GM23338 (cell line): ENCODE measurements at regions not wholly inside any gene's neighbourhood (a gene's known extent, or its start where the extent isn't known, plus 50 kb on each side); places are given as distances from the start of the nearest gene placed in this dataset.

Source experiments
- CREB1 ChIP-seq: fragments of 250-450 bp; sonication (Bioruptor Pico); IDR thresholded peaks from 2 replicates; pipeline ENCODE4 v1.5.0; 2020; ENCODE audit warnings: low read depth, mild to moderate bottlenecking, moderate library complexity
- EZH2 ChIP-seq: fragments of 200-600 bp; sonication (generic); IDR thresholded peaks from one replicate; pipeline ENCODE4 v1.8.0; 2017; ENCODE audit warnings: antibody characterized with exemption, mild to moderate bottlenecking, low read depth; ENCODE audit not compliant: unreplicated experiment
- EZH2phosphoT487 ChIP-seq: fragments of 200-600 bp; sonication (generic); IDR thresholded peaks from one replicate; pipeline ENCODE4 v1.8.1; 2018; ENCODE audit warnings: antibody characterized with exemption; ENCODE audit not compliant: unreplicated experiment
- JUNB ChIP-seq: IDR thresholded peaks from one replicate; pipeline ENCODE4 v1.6.1; 2016; ENCODE audit warnings: antibody characterized with exemption; ENCODE audit not compliant: unreplicated experiment
- NANOG ChIP-seq: IDR thresholded peaks from 2 replicates; pipeline ENCODE4 v1.6.1; 2016; ENCODE audit warnings: antibody characterized with exemption, borderline replicate concordance
- POLR2AphosphoS5 ChIP-seq: IDR thresholded peaks from 2 replicates; pipeline ENCODE4 v1.6.1; 2016; ENCODE audit warnings: antibody characterized with exemption, low read depth
- ZNF114 ChIP-seq: fragments of 250-450 bp; sonication (Bioruptor Pico); IDR thresholded peaks from 2 replicates; pipeline ENCODE4 v1.5.0; 2020; ENCODE audit warnings: mild to moderate bottlenecking, moderate library complexity
- ZNF331 ChIP-seq: fragments of 250-450 bp; sonication (Bioruptor Pico); IDR thresholded peaks from 2 replicates; pipeline ENCODE4 v1.5.0; 2020; ENCODE audit warnings: low read depth, mild to moderate bottlenecking, moderate library complexity
- TF ChIP-seq, protein P1 (sequence below), 2 experiments: fragments of 200-600 bp in 1 of 2; sonication (generic) in 1 of 2; conservative IDR thresholded peaks; 2 replicates each; pipeline versions ENCODE4 v1.5.1 to v1.6.1; 2016 to 2017; ENCODE audit warnings: antibody characterized with exemption in 2 of 2, low read depth in 2 of 2, mild to moderate bottlenecking in 2 of 2, moderate library complexity in 1 of 2
- TF ChIP-seq, protein P2 (sequence below): IDR thresholded peaks from one replicate; pipeline ENCODE4 v1.6.1; 2018; ENCODE audit warnings: antibody characterized with exemption; ENCODE audit not compliant: unreplicated experiment
- TF ChIP-seq, protein P3 (sequence below): IDR thresholded peaks from 2 replicates; pipeline ENCODE4 v1.6.1; 2016; ENCODE audit warnings: antibody characterized with exemption
- TF ChIP-seq, protein P4 (sequence below): fragments of 250-450 bp; sonication (Bioruptor Pico); IDR thresholded peaks from 2 replicates; pipeline ENCODE4 v1.5.0; 2020; ENCODE audit warnings: mild to moderate bottlenecking, moderate library complexity

DNA sequence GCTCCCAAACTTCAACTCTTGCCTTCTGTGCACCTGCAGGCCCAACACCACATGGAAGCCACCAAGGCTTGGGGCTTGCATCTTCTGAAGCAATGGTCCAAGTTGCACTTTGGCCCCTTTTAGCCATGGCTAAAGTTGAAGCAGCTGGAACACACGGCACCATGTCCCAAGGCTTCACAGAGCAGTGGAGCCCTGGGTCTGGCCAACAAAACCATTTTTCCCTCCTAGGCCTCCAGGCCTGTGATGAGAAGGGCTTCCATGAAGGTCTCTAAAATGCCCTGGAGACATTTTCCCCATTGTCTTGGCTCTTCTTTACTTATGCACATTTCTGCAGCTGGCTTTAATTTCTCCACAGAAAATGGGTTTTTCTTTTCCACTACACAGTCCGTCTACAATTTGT lies 61.3 kb upstream of the CYSLTR1 start:
- TF ChIP-seq, protein P1, sequence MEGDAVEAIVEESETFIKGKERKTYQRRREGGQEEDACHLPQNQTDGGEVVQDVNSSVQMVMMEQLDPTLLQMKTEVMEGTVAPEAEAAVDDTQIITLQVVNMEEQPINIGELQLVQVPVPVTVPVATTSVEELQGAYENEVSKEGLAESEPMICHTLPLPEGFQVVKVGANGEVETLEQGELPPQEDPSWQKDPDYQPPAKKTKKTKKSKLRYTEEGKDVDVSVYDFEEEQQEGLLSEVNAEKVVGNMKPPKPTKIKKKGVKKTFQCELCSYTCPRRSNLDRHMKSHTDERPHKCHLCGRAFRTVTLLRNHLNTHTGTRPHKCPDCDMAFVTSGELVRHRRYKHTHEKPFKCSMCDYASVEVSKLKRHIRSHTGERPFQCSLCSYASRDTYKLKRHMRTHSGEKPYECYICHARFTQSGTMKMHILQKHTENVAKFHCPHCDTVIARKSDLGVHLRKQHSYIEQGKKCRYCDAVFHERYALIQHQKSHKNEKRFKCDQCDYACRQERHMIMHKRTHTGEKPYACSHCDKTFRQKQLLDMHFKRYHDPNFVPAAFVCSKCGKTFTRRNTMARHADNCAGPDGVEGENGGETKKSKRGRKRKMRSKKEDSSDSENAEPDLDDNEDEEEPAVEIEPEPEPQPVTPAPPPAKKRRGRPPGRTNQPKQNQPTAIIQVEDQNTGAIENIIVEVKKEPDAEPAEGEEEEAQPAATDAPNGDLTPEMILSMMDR (conservative IDR thresholded peaks at IDR 0.05; ENCODE audit: low read depth in 2 of 2): no peak
- TF ChIP-seq EZH2 (no peak), POLR2AphosphoS5 (no peak), EZH2phosphoT487 (no peak), JUNB (no peak), NANOG (no peak), ZNF331 (CRISPR knock-in tag) (no peak), CREB1 (CRISPR knock-in tag) (no peak), ZNF114 (CRISPR knock-in tag) (no peak)
- TF ChIP-seq, protein P2, sequence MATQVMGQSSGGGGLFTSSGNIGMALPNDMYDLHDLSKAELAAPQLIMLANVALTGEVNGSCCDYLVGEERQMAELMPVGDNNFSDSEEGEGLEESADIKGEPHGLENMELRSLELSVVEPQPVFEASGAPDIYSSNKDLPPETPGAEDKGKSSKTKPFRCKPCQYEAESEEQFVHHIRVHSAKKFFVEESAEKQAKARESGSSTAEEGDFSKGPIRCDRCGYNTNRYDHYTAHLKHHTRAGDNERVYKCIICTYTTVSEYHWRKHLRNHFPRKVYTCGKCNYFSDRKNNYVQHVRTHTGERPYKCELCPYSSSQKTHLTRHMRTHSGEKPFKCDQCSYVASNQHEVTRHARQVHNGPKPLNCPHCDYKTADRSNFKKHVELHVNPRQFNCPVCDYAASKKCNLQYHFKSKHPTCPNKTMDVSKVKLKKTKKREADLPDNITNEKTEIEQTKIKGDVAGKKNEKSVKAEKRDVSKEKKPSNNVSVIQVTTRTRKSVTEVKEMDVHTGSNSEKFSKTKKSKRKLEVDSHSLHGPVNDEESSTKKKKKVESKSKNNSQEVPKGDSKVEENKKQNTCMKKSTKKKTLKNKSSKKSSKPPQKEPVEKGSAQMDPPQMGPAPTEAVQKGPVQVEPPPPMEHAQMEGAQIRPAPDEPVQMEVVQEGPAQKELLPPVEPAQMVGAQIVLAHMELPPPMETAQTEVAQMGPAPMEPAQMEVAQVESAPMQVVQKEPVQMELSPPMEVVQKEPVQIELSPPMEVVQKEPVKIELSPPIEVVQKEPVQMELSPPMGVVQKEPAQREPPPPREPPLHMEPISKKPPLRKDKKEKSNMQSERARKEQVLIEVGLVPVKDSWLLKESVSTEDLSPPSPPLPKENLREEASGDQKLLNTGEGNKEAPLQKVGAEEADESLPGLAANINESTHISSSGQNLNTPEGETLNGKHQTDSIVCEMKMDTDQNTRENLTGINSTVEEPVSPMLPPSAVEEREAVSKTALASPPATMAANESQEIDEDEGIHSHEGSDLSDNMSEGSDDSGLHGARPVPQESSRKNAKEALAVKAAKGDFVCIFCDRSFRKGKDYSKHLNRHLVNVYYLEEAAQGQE: no peak
- TF ChIP-seq, protein P3, sequence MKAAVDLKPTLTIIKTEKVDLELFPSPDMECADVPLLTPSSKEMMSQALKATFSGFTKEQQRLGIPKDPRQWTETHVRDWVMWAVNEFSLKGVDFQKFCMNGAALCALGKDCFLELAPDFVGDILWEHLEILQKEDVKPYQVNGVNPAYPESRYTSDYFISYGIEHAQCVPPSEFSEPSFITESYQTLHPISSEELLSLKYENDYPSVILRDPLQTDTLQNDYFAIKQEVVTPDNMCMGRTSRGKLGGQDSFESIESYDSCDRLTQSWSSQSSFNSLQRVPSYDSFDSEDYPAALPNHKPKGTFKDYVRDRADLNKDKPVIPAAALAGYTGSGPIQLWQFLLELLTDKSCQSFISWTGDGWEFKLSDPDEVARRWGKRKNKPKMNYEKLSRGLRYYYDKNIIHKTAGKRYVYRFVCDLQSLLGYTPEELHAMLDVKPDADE: no peak
- TF ChIP-seq, protein P4, sequence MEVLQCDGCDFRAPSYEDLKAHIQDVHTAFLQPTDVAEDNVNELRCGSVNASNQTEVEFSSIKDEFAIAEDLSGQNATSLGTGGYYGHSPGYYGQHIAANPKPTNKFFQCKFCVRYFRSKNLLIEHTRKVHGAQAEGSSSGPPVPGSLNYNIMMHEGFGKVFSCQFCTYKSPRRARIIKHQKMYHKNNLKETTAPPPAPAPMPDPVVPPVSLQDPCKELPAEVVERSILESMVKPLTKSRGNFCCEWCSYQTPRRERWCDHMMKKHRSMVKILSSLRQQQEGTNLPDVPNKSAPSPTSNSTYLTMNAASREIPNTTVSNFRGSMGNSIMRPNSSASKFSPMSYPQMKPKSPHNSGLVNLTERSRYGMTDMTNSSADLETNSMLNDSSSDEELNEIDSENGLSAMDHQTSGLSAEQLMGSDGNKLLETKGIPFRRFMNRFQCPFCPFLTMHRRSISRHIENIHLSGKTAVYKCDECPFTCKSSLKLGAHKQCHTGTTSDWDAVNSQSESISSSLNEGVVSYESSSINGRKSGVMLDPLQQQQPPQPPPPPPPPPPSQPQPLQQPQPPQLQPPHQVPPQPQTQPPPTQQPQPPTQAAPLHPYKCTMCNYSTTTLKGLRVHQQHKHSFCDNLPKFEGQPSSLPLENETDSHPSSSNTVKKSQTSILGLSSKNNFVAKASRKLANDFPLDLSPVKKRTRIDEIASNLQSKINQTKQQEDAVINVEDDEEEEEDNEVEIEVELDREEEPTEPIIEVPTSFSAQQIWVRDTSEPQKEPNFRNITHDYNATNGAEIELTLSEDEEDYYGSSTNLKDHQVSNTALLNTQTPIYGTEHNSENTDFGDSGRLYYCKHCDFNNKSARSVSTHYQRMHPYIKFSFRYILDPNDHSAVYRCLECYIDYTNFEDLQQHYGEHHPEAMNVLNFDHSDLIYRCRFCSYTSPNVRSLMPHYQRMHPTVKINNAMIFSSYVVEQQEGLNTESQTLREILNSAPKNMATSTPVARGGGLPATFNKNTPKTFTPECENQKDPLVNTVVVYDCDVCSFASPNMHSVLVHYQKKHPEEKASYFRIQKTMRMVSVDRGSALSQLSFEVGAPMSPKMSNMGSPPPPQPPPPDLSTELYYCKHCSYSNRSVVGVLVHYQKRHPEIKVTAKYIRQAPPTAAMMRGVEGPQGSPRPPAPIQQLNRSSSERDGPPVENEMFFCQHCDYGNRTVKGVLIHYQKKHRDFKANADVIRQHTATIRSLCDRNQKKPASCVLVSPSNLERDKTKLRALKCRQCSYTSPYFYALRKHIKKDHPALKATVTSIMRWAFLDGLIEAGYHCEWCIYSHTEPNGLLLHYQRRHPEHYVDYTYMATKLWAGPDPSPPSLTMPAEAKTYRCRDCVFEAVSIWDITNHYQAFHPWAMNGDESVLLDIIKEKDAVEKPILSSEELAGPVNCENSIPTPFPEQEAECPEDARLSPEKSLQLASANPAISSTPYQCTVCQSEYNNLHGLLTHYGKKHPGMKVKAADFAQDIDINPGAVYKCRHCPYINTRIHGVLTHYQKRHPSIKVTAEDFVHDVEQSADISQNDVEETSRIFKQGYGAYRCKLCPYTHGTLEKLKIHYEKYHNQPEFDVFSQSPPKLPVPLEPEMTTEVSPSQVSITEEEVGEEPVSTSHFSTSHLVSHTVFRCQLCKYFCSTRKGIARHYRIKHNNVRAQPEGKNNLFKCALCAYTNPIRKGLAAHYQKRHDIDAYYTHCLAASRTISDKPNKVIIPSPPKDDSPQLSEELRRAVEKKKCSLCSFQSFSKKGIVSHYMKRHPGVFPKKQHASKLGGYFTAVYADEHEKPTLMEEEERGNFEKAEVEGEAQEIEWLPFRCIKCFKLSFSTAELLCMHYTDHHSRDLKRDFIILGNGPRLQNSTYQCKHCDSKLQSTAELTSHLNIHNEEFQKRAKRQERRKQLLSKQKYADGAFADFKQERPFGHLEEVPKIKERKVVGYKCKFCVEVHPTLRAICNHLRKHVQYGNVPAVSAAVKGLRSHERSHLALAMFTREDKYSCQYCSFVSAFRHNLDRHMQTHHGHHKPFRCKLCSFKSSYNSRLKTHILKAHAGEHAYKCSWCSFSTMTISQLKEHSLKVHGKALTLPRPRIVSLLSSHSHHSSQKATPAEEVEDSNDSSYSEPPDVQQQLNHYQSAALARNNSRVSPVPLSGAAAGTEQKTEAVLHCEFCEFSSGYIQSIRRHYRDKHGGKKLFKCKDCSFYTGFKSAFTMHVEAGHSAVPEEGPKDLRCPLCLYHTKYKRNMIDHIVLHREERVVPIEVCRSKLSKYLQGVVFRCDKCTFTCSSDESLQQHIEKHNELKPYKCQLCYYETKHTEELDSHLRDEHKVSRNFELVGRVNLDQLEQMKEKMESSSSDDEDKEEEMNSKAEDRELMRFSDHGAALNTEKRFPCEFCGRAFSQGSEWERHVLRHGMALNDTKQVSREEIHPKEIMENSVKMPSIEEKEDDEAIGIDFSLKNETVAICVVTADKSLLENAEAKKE (CRISPR knock-in tag): no peak
